ENCODE measurements at regions not wholly inside any gene's neighbourhood (a gene's known extent, or its start where the extent isn't known, plus 50 kb on each side); places are given as distances from the start of the nearest gene placed in this dataset.

- ChIA-PET CTCF (no interaction called here), POLR2A (no interaction called here)
- no peak for DNase-seq (ENCODE audit: low read depth)
- no peak for TF ChIP-seq CTCF (IDR thresholded peaks at IDR 0.05; ENCODE audit: insufficient read depth, low read depth, low read length)
- H3K4me3 ChIP-seq (ENCODE audit: low read depth, low read length) = no peak overlapping the region
- no peaks in the 10 kb centered on the region for H3K27me3 ChIP-seq (ENCODE audit: control insufficient read depth, insufficient read depth, low read length)
- H3K36me3 ChIP-seq (ENCODE audit: control insufficient read depth, insufficient read depth, low read length) = no peaks in the 10 kb centered on the region
Observed at GRCh38 chr6:21521276-21521675, 72.3 kb upstream of the SOX4 start.

- ChIA-PET POLR2A (no interaction called here), CTCF (no interaction called here)
- no peak for DNase-seq (ENCODE audit: low read depth)
- no peak for TF ChIP-seq CTCF (IDR thresholded peaks at IDR 0.05; ENCODE audit: insufficient read depth, low read depth, low read length)
- no peaks in the 10 kb centered on the region for H3K27me3 ChIP-seq (ENCODE audit: control insufficient read depth, insufficient read depth, low read length)
- H3K36me3 ChIP-seq (ENCODE audit: control insufficient read depth, insufficient read depth, low read length) = no peaks in the 10 kb centered on the region
- no peak overlapping the region for H3K4me3 ChIP-seq (ENCODE audit: low read depth, low read length)
Observed at GRCh38 chr6:21522143-21522747, 71.3 kb upstream of the SOX4 start.

GRCh38 chr6:21522797-21523456, 70.6 kb upstream of the SOX4 start:
- DNase-seq (ENCODE audit: low read depth) = no peak
- H3K36me3 ChIP-seq (ENCODE audit: control insufficient read depth, insufficient read depth, low read length) = no peaks in the 10 kb centered on the region
- H3K4me3 ChIP-seq (ENCODE audit: low read depth, low read length) = no peak overlapping the region
- no peaks in the 10 kb centered on the region for H3K27me3 ChIP-seq (ENCODE audit: control insufficient read depth, insufficient read depth, low read length)
- POLR2A ChIA-PET = no interaction called here
- CTCF ChIA-PET = no interaction called here
- no peak for TF ChIP-seq CTCF (IDR thresholded peaks at IDR 0.05; ENCODE audit: insufficient read depth, low read depth, low read length)

GRCh38 chr6:21523652-21524051, 69.9 kb upstream of the SOX4 start:
- POLR2A ChIA-PET = no interaction called here
- H3K4me3 ChIP-seq (ENCODE audit: low read depth, low read length) = no peak overlapping the region
- CTCF ChIA-PET = no interaction called here
- DNase-seq (ENCODE audit: low read depth) = no peak
- no peak for TF ChIP-seq CTCF (IDR thresholded peaks at IDR 0.05; ENCODE audit: insufficient read depth, low read depth, low read length)
- no peaks in the 10 kb centered on the region for H3K27me3 ChIP-seq (ENCODE audit: control insufficient read depth, insufficient read depth, low read length)
- H3K36me3 ChIP-seq (ENCODE audit: control insufficient read depth, insufficient read depth, low read length) = no peaks in the 10 kb centered on the region

GRCh38 chr6:21524201-21524600, 69.3 kb upstream of the SOX4 start:
- POLR2A ChIA-PET = no interaction called here
- no peak for TF ChIP-seq CTCF (IDR thresholded peaks at IDR 0.05; ENCODE audit: insufficient read depth, low read depth, low read length)

More at GRCh38 chr6:21524201-21524600, 69.3 kb upstream of the SOX4 start:
- H3K4me3 ChIP-seq (ENCODE audit: low read depth, low read length) = no peak overlapping the region
- H3K27me3 ChIP-seq (ENCODE audit: control insufficient read depth, insufficient read depth, low read length) = no peaks in the 10 kb centered on the region
- DNase-seq (ENCODE audit: low read depth) = no peak
- no peaks in the 10 kb centered on the region for H3K36me3 ChIP-seq (ENCODE audit: control insufficient read depth, insufficient read depth, low read length)
- CTCF ChIA-PET = no interaction called here

All from BJ (cell line).